AG04450 (cell line): ENCODE measurements at regions not wholly inside any gene's neighbourhood (a gene's known extent, or its start where the extent isn't known, plus 50 kb on each side); places are given as distances from the start of the nearest gene placed in this dataset.

Source experiments
- CTCF ChIA-PET: fragments of 300-600, 350-600 bp; formaldehyde crosslinking; extraction: SDS; loops from one replicate; lab custom pipeline; 2022; ENCODE audit warnings: antibody characterized with exemption, inconsistent platforms; lab: Charles Lee
- POLR2A ChIA-PET: fragments of 350-600 bp; formaldehyde crosslinking; extraction: SDS; loops from one replicate; lab custom pipeline; 2021; ENCODE audit warnings: antibody characterized with exemption, inconsistent platforms; lab: Yijun Ruan, JAX
- DNase-seq: peaks from one replicate; pipeline ENCODE4 v3.0.0-alpha.2; 2011; ENCODE audit warnings: low read depth, low spot score
- H3K27ac ChIP-seq: one replicate; pipeline ENCODE4 v1.5.1; 2012; ENCODE audit warnings: low read depth, low read length, control low read depth
- H3K27me3 ChIP-seq: one replicate; pipeline ENCODE4 v1.6.0; 2012; ENCODE audit warnings: low read length; ENCODE audit not compliant: control insufficient read depth, insufficient read depth
- H3K4me3 ChIP-seq: 2 replicates; pipeline ENCODE4 v1.5.1; 2011; ENCODE audit warnings: mild to moderate bottlenecking, low read depth, low read length, control low read depth
- H3K9me3 ChIP-seq: 2 replicates; pipeline ENCODE4 v1.5.1; 2012; ENCODE audit warnings: low read length; ENCODE audit not compliant: control insufficient read depth, insufficient read depth
- TF ChIP-seq, protein P1 (sequence below): IDR thresholded peaks from 2 replicates; pipeline ENCODE4 v1.5.1; 2011; ENCODE audit warnings: low read depth, low read length, control low read depth, inconsistent platforms

DNA sequence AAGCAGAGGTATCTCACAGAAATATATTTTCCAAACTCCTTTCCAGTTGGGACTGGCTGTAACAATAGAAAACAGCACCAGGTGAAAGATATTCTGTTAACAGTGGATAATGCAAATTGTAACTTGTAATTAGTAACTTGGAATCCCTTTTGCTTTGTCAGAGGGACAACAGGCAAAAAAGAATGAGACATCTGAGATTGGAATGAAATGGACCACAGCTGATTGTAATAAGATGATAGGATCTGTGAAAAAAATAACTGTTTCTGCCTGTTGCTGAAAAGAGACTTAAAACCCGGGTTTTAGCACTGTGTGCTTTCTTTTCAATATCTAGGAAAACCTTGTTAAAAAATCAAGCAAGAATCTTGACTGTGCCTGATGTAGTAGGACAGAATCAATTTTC lies 655.7 kb downstream of the METTL15 start:
- TF ChIP-seq, protein P1, sequence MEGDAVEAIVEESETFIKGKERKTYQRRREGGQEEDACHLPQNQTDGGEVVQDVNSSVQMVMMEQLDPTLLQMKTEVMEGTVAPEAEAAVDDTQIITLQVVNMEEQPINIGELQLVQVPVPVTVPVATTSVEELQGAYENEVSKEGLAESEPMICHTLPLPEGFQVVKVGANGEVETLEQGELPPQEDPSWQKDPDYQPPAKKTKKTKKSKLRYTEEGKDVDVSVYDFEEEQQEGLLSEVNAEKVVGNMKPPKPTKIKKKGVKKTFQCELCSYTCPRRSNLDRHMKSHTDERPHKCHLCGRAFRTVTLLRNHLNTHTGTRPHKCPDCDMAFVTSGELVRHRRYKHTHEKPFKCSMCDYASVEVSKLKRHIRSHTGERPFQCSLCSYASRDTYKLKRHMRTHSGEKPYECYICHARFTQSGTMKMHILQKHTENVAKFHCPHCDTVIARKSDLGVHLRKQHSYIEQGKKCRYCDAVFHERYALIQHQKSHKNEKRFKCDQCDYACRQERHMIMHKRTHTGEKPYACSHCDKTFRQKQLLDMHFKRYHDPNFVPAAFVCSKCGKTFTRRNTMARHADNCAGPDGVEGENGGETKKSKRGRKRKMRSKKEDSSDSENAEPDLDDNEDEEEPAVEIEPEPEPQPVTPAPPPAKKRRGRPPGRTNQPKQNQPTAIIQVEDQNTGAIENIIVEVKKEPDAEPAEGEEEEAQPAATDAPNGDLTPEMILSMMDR = no peak
- H3K9me3 ChIP-seq = peaks cover 3% of the 10 kb centered on the region; the same call in 1 of the 2 replicates
- POLR2A ChIA-PET = no interaction called here
- no peak for DNase-seq
- H3K4me3 ChIP-seq = no peak overlapping the region
- CTCF ChIA-PET = no interaction called here
- no peak overlapping the region for H3K27ac ChIP-seq
- H3K27me3 ChIP-seq = no peaks in the 10 kb centered on the region

DNA sequence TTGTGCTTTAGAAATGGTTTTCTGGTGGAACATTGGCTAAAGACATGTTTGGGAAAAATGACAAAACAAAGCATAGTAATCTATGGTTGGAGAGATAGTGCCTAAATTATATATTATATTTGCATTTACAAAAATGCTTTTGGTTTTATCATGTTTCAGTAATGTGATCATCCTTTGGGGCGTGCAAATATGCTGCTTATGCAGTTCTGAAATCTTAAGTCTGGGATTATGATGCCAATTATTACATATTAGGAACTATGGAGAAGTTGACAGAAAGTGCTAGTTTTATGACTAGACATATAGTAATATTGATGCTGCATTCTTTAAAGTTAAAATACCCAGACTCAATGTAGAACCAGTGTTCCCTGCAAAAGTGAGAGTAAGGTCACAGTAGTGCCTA lies 655.0 kb downstream of the METTL15 start:
- H3K27ac ChIP-seq = no peak overlapping the region
- TF ChIP-seq, protein P1 = no peak
- no peak overlapping the region for H3K4me3 ChIP-seq
- peaks cover 3% of the 10 kb centered on the region; the same call in 1 of the 2 replicates for H3K9me3 ChIP-seq
- no peak for DNase-seq
- CTCF ChIA-PET = no interaction called here
- no peaks in the 10 kb centered on the region for H3K27me3 ChIP-seq
- POLR2A ChIA-PET = no interaction called here

DNA sequence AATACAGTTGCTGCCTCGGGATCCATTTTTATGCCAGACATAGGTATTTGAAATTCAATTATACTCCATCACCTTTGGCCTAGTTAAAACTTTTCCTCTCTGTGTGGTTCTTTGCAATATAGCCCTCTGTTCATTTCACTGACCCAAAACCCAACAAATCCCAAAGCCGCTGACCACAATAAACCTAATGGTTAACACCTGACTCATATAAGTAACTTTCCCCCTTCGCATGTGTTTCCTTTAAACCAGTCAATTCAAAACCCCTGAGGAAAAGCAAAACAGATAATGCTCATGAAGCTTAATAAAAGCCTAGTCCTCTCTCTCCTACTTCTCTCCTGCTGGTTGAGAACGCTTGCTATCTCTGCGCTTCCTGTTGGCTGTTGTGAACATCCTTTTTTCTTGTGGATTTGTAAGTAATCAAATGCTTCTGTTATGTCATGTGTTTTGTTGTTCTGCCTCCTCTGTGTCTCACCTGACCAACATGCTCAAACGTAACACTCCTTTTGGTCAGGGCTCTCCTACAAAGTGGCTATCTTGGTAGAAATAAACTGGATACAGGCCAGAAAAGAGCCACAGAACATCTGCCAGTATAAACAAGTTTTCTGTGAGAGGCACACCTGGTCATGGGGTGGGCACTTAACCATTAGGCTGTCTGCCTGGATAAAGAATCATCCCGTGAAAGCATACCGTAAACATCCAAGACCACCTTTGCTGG lies 652.6 kb downstream of the METTL15 start:
- H3K27ac ChIP-seq = no peak overlapping the region
- ChIA-PET CTCF (no interaction called here), POLR2A (no interaction called here)
- H3K27me3 ChIP-seq = no peaks in the 10 kb centered on the region
- TF ChIP-seq, protein P1 = no peak
- no peak overlapping the region for H3K4me3 ChIP-seq
- H3K9me3 ChIP-seq = no peaks in the 10 kb centered on the region
- DNase-seq = no peak

DNA sequence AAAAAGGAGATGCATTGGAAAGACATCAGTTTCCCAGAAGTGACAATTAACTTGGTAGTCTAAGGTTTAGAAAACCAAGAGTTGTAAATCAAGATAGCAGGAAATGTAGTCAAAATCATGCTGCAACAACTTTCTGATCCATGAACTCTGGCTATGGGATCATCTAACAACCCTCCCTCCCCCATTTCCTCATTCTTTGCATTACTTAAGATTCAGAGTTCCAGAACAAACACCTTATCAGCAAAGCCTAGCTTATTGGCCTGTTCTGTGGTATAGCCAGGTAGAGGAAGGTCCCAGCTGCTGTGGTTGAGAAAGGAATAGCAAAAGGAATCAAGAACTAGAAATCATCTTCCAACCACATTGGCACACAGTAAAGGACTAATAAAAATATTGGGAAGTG lies 651.1 kb downstream of the METTL15 start:
- TF ChIP-seq, protein P1 = no peak
- ChIA-PET CTCF (interaction anchor here (0.8 to 1.6 kb wide), 4 partner anchors 18 to 569 kb away, joined by 3 to 5 read pairs (median 3); no protein-coding TSS in a partner anchor), POLR2A (no interaction called here)
- Histone ChIP-seq H3K27ac (no peak overlapping the region), H3K27me3 (no peaks in the 10 kb centered on the region), H3K4me3 (no peak overlapping the region), H3K9me3 (no peaks in the 10 kb centered on the region)
- no peak for DNase-seq
